CD14-positive monocyte (primary cell): ENCODE measurements at regions not wholly inside any gene's neighbourhood (a gene's known extent, or its start where the extent isn't known, plus 50 kb on each side); places are given as distances from the start of the nearest gene placed in this dataset.

Experiments
- DNase-seq, 3 donors: peaks; one replicate each; pipeline ENCODE4 v3.0.0-alpha.2; 2011 to 2022
- H2AFZ ChIP-seq: 2 replicates; pipeline ENCODE4 v1.6.0; 2012; ENCODE audit warnings: mild to moderate bottlenecking, low read depth, low read length, inconsistent platforms; ENCODE audit not compliant: insufficient read depth, poor library complexity, severe bottlenecking
- H3K27ac ChIP-seq, 2 donors: 1 replicate in 1 of 2; 2 replicates in 1 of 2; pipeline ENCODE4 v1.5.1; 2012 to 2013; ENCODE audit warnings: low read length in 2 of 2, control low read depth in 1 of 2, inconsistent platforms in 1 of 2, low read depth in 1 of 2, mild to moderate bottlenecking in 1 of 2
- H3K27me3 ChIP-seq, 2 donors: one replicate each; pipeline versions ENCODE4 v1.6.0 to v1.6.1; 2011 to 2013; ENCODE audit warnings: low read length in 2 of 2; ENCODE audit not compliant: control insufficient read depth in 2 of 2, insufficient read depth in 2 of 2
- H3K36me3 ChIP-seq, 2 donors: replicated peaks in 1 of 2; 1 replicate in 1 of 2; 2 replicates in 1 of 2; pipeline versions ENCODE4 v1.5.1 to v1.6.1; 2012 to 2013; ENCODE audit warnings: low read length in 2 of 2, control low read depth in 1 of 2, inconsistent platforms in 1 of 2, mild to moderate bottlenecking in 1 of 2; ENCODE audit not compliant: insufficient read depth in 2 of 2, control insufficient read depth in 1 of 2
- H3K4me1 ChIP-seq, 2 donors: 1 replicate in 1 of 2; 2 replicates in 1 of 2; pipeline versions ENCODE4 v1.5.1 to v1.6.1; 2012 to 2013; ENCODE audit warnings: low read length in 2 of 2, control low read depth in 1 of 2, inconsistent platforms in 1 of 2, mild to moderate bottlenecking in 1 of 2, moderate library complexity in 1 of 2; ENCODE audit not compliant: insufficient read depth in 2 of 2, control insufficient read depth in 1 of 2
- H3K4me2 ChIP-seq: replicated peaks from 2 replicates; pipeline ENCODE3; 2012; ENCODE audit warnings: low read length, moderate library complexity, mild to moderate bottlenecking; ENCODE audit not compliant: poor library complexity, severe bottlenecking; ENCODE audit errors: extremely low read depth
- H3K4me3 ChIP-seq, 3 experiments: fragments of 200-600 bp in 1 of 3; sonication (generic) in 1 of 3; replicated peaks in 1 of 3; 1 replicate in 2 of 3; 2 replicates in 1 of 3; pipeline ENCODE4 v1.5.1; 2011 to 2013; ENCODE audit warnings: low read length in 3 of 3, mild to moderate bottlenecking in 3 of 3, control low read depth in 2 of 3, low read depth in 2 of 3, inconsistent platforms in 1 of 3, moderate library complexity in 1 of 3
- H3K79me2 ChIP-seq: 2 replicates; pipeline ENCODE4 v1.6.0; 2012; ENCODE audit warnings: mild to moderate bottlenecking, control low read depth, inconsistent platforms, low read length, moderate library complexity; ENCODE audit not compliant: insufficient read depth
- H3K9ac ChIP-seq: 2 replicates; pipeline ENCODE4 v1.6.0; 2017; ENCODE audit warnings: low read length, mild to moderate bottlenecking; ENCODE audit not compliant: insufficient read depth, poor library complexity, severe bottlenecking
- H3K9me3 ChIP-seq, 2 donors: replicated peaks in 1 of 2; 1 replicate in 1 of 2; 2 replicates in 1 of 2; pipeline versions ENCODE4 v1.5.1 to v1.6.1; 2012 to 2013; ENCODE audit warnings: low read length in 2 of 2, control low read depth in 1 of 2; ENCODE audit not compliant: control insufficient read depth in 1 of 2, insufficient read depth in 1 of 2
- H4K20me1 ChIP-seq: 2 replicates; pipeline ENCODE4 v1.6.0; 2012; ENCODE audit warnings: mild to moderate bottlenecking, low read length, control low read depth, moderate library complexity; ENCODE audit not compliant: insufficient read depth
- H3K27ac Mint-ChIP-seq, 7 donors: one replicate each; pipeline ENCODE4 v1.8.0; 2020; ENCODE audit warnings: mild to moderate bottlenecking in 7 of 7, mixed read lengths in 7 of 7, moderate library complexity in 6 of 7, inconsistent platforms in 2 of 7
- H3K27me3 Mint-ChIP-seq, 3 donors: one replicate each; pipeline ENCODE4 v1.8.0; 2021 to 2022; ENCODE audit warnings: low read depth in 3 of 3, mild to moderate bottlenecking in 3 of 3, mixed read lengths in 3 of 3, moderate library complexity in 3 of 3, inconsistent platforms in 1 of 3
- H3K36me3 Mint-ChIP-seq, 2 donors: one replicate each; pipeline ENCODE4 v1.8.0; 2020; ENCODE audit warnings: mixed read lengths in 2 of 2, inconsistent platforms in 1 of 2, mild to moderate bottlenecking in 1 of 2
- H3K4me1 Mint-ChIP-seq: one replicate; pipeline ENCODE4 v1.8.0; 2020; ENCODE audit warnings: mild to moderate bottlenecking, mixed read lengths
- H3K4me3 Mint-ChIP-seq, 2 donors: one replicate each; pipeline ENCODE4 v1.8.0; 2020; ENCODE audit warnings: mild to moderate bottlenecking in 2 of 2, mixed read lengths in 2 of 2, moderate library complexity in 1 of 2
- H3K9me3 Mint-ChIP-seq, 7 donors: one replicate each; pipeline ENCODE4 v1.8.0; 2020 to 2022; ENCODE audit warnings: mixed read lengths in 7 of 7, mild to moderate bottlenecking in 6 of 7, moderate library complexity in 6 of 7, inconsistent platforms in 2 of 7
- CTCF ChIP-seq: fragments of 200-600 bp; IDR thresholded peaks from one replicate; pipeline ENCODE4 v1.8.0; 2022; ENCODE audit warnings: antibody characterized with exemption, mild to moderate bottlenecking
- WGBS: methylation state at CpG from one replicate; pipeline ENCODE4 v1.1.5; 2013; ENCODE audit warnings: missing lambda C conversion rate; ENCODE audit not compliant: insufficient coverage; 5-methylcytosine and 5-hydroxymethylcytosine counted together
- intact Hi-C, 2 donors: fragments of 100-400 bp; cut with micrococcal nuclease; formaldehyde crosslinking; loops; one replicate each; pipeline versions ENCODE4 v1.15.0 to v1.15.1; 2023

- Histone ChIP-seq H3K4me2 (no peak overlapping the region), H3K27ac (no peak overlapping the region), H3K27me3 (no peaks in the 10 kb centered on the region), H3K9ac (no peak overlapping the region), H4K20me1 (no peaks in the 10 kb centered on the region), H3K4me3 (no peak overlapping the region), H3K4me1 (no peaks in the 10 kb centered on the region), H3K9me3 (peaks cover 10% of the 10 kb centered on the region in 2 donors), H2AFZ (no peak overlapping the region), H3K36me3 (no peaks in the 10 kb centered on the region), H3K79me2 (no peaks in the 10 kb centered on the region)
- Mint-ChIP-seq H3K36me3 (no peaks in the 10 kb centered on the region), H3K9me3 (peaks cover 0 to 15% (median 8%) of the 10 kb centered on the region in 7 donors), H3K4me3 (no peak overlapping the region), H3K27ac (no peak overlapping the region), H3K27me3 (no peaks in the 10 kb centered on the region), H3K4me1 (no peaks in the 10 kb centered on the region)
- DNase-seq, result no peak
- TF ChIP-seq CTCF, result no peak
- WGBS, result no CpG with 5 or more reads among the region's 3 CpGs
- intact Hi-C loops, result no loop called here
These were observed 407.0 kb downstream of the KCTD16 start for GRCh38 chr5:144577676-144578075.

- no peaks in the 10 kb centered on the region for H3K79me2 ChIP-seq
These were observed 405.1 kb downstream of the KCTD16 start for GRCh38 chr5:144575736-144576135.

More at GRCh38 chr5:144575736-144576135, 405.1 kb downstream of the KCTD16 start:
- no peak overlapping the region for H2AFZ ChIP-seq
- H3K27me3 ChIP-seq, result no peaks in the 10 kb centered on the region
- H3K9ac ChIP-seq, result no peak overlapping the region
- no peaks in the 10 kb centered on the region for H3K27me3 Mint-ChIP-seq
- H3K4me3 ChIP-seq, result no peak overlapping the region
- peaks cover 5 to 10% of the 10 kb centered on the region in 2 donors for H3K9me3 ChIP-seq
- no peaks in the 10 kb centered on the region for H3K4me1 Mint-ChIP-seq
- H3K4me1 ChIP-seq, result no peaks in the 10 kb centered on the region
- H3K4me3 Mint-ChIP-seq, result no peak overlapping the region
- TF ChIP-seq CTCF, result no peak
- H4K20me1 ChIP-seq, result no peaks in the 10 kb centered on the region
- no peak overlapping the region for H3K27ac ChIP-seq
- no peaks in the 10 kb centered on the region for H3K36me3 ChIP-seq
- intact Hi-C loops, result no loop called here
- peaks cover 0 to 11% (median 8%) of the 10 kb centered on the region in 7 donors for H3K9me3 Mint-ChIP-seq
- no peak overlapping the region for H3K4me2 ChIP-seq
- no peak overlapping the region for H3K27ac Mint-ChIP-seq
- H3K36me3 Mint-ChIP-seq, result no peaks in the 10 kb centered on the region
- no peak for DNase-seq
- WGBS, result no CpG with 5 or more reads among the region's 1 CpG
